CD4-positive, alpha-beta T cell treated with Interferon gamma for 1 hour (primary cell): ENCODE measurements at regions not wholly inside any gene's neighbourhood (a gene's known extent, or its start where the extent isn't known, plus 50 kb on each side); places are given as distances from the start of the nearest gene placed in this dataset.
"Not testable (repeated sequence)": the region's sequence is repeated elsewhere in the genome, so short reads cannot be mapped to it uniquely, and the experiment has no call there.

Experiments
- DNase-seq: peaks from one replicate; pipeline ENCODE4 v3.0.0-alpha.2; 2020

- DNase-seq, result no peak
Observed at GRCh38 chr12:127829281-127830064, 437.5 kb upstream of the TMEM132C start.

DNA sequence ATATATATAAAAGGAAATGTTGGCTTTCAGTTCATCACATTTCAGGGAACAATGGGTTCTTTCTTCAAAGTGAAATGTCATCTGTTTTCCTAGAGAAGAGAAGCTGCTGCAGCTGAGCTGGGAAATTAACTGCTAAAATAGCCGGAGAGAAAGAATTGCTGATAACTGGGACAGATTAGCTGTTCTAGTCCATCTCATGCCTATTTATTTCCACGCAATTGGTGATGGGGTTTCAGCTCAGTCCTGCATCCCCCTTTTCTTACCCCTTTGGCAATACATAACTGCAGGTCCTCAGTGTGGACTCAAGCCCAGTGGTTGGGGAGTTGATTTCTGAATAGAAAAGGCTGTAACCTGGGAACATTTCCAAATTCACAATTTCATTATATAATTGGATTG, 436.9 kb upstream of the TMEM132C start:
- DNase-seq, result no peak

- no peak for DNase-seq
Observed at GRCh38 chr12:127830730-127831129, 436.2 kb upstream of the TMEM132C start.

GRCh38 chr12:127832172-127832571, 434.8 kb upstream of the TMEM132C start:
- DNase-seq, result no peak

DNA sequence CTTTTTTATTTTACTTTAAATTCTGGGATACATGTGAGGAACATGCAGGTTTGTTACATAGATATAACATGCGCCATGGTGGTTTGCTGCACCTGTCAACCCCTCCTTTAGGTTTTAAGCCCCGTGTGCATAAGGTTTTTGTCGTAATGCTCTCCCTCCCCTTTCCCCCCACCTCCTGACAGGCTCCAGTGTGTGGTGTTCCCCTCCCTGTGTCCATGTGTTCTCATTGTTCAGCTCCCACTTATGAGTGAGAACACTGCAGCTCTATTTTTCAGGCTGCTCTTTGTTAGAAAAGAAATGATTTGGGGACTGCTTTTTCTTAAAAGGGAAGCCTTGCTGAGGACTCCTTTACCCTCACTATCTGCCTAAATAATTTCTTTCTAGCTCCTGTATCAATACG, 430.2 kb upstream of the TMEM132C start:
- DNase-seq, result not testable (repeated sequence)

GRCh38 chr12:127857661-127858060, 409.3 kb upstream of the TMEM132C start:
- DNase-seq, result no peak

GRCh38 chr12:127860536-127860935, 406.4 kb upstream of the TMEM132C start:
- DNase-seq, result no peak

GRCh38 chr12:127861406-127861805, 405.6 kb upstream of the TMEM132C start:
- no peak for DNase-seq

GRCh38 chr12:127873306-127873705, 393.7 kb upstream of the TMEM132C start:
- no peak for DNase-seq

DNA sequence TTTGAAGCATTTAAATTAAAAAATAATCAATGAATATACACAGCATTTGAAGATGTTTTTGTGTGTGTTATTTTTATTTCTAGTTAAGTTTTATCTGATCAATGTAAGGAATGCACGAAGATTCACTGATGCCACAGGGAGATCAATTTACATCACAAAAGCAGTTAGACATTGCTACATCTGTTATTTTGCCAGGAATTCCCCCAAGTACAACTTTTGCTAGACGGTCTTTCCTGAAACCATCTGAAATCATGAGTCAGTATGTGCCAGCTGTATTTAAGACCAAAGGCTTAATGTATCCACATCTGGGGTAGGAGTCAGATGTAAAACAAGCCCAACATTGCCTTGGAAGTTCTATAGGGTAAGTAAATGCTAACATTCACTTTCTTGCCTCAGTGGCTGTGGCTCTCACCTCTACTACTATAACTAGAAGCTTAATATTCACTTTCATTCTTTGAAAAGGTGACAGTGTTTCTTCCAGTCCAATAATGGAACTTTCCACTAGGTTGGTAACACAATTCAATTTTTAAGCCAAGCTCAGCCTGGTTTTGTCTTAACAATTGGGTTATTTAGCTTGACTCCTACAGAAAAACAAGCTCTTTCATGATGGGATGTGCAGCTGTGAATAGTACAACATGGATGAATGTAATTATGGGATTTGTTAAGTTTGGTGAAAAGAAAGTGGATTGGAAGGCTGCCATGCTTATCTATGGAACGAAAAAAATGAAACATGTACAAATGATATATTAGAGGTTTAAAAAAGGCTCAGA, 385.4 kb upstream of the TMEM132C start:
- no peak for DNase-seq

DNA sequence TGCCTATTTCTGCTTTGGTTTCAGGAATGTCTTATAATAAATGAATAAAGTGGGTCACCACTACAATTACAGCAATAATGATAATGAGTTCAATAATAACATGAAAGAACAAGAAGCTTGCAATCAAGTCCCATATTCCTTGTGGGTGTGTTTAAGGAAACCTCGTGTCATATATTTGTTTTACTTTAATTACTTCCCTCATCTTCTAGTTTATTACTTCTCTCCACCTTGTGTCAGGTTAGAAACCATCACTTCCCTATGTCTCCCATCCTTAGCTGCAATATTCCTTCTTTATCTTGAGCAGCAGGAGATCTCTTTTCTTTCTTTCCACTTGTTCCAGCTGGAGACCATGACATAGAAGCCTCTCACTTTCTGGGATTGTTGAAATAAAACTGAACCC, 384.0 kb upstream of the TMEM132C start:
- no peak for DNase-seq

- no peak for DNase-seq
Observed at GRCh38 chr12:127885954-127886750, 380.8 kb upstream of the TMEM132C start.

DNA sequence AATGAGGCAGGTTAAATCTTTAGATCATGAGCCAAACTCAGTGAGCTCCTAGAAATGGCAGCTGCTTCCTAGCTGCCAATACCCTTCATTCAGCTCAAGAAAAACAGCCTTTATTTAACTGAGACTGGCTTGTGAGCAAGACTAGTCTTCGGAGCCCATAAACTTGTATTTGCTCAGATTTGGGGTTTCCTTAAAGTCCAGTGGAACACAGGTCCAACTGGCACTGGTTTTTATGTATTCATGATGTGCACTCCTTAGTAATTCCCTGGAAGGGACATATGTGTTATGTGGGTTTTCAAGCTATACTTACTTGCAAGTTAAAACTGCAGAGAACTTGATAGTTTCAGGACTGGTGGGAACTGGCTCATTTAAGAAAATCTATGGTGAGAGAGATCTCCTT, 380.1 kb upstream of the TMEM132C start:
- no peak for DNase-seq

GRCh38 chr12:127888943-127889719, 377.8 kb upstream of the TMEM132C start:
- no peak for DNase-seq

GRCh38 chr12:127893895-127894609, 372.9 kb upstream of the TMEM132C start:
- DNase-seq, result no peak

DNA sequence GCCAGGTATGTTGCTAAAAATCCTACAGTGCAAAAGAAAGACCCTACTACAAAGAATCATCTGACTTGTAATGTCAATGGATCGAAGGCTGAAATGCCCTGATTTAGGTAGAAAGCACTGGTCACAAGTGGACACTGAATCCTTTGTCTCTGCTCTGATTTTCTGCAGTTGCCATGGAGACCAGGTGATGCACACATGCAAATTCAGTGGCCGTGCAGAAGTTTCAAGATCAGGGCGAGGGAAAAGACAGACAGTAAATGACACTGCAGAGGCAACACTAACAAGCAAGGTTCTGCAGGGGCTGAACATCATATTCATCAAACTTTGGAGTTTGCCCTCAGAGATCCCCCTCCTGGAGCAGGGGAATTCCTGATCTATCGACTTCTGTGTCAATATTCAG, 370.3 kb upstream of the TMEM132C start:
- no peak for DNase-seq

- DNase-seq, result no peak
Observed at GRCh38 chr12:127898616-127899015, 368.4 kb upstream of the TMEM132C start.

- no peak for DNase-seq
Observed at GRCh38 chr12:127899971-127900370, 367.0 kb upstream of the TMEM132C start.

GRCh38 chr12:127900386-127900785, 366.6 kb upstream of the TMEM132C start:
- no peak for DNase-seq

DNA sequence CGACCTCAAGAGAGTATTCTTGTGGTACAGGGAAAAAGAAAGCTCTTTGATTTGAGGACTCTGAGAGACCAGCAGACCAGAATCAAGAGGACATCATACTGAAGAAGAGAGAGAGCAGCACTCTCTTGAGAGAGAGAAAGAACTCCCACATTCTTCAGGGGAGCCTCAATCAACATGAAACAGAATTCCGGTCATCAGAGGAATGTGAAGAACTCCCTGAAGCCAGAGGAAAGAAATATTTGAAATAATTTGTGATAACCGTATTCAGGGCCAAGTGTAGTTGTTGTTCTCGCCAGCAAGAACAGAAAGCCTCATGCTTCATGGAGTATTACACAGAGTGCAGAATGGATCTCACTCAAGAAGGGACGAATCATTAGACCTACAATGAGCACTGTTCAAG, 363.8 kb upstream of the TMEM132C start:
- DNase-seq, result no peak

DNA sequence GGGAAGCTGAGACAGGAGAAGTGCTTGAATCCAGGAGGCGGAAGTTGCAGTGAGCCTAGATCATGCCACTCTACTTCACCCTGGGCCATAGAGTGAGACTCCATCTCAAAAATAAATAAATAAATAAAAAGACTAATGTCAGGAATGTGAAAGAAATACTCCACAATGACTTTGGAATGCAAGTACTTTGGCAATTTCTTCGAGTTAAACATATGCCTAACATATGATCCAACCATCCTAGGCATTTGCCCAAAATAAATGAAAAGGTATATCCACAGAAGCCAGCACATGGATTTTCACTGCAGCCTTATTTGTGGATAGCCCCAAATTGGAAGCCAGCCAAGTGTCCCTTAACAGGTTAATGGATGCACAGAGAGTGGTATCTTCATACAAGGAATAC, 357.9 kb upstream of the TMEM132C start:
- DNase-seq, result no peak

GRCh38 chr12:127911291-127911690, 355.7 kb upstream of the TMEM132C start:
- DNase-seq, result no peak
